GM12872 (cell line): ENCODE measurements at regions not wholly inside any gene's neighbourhood (a gene's known extent, or its start where the extent isn't known, plus 50 kb on each side); places are given as distances from the start of the nearest gene placed in this dataset.

ENCODE experiments used
- CTCF ChIP-seq: IDR thresholded peaks from 3 replicates; pipeline ENCODE4 v1.5.1; 2011; ENCODE audit warnings: low read depth, mild to moderate bottlenecking, low read length, moderate library complexity; ENCODE audit not compliant: insufficient read depth

- TF ChIP-seq CTCF = no peak
Observed at GRCh38 chr10:3366735-3367405, 194.3 kb upstream of the PITRM1 start.

DNA sequence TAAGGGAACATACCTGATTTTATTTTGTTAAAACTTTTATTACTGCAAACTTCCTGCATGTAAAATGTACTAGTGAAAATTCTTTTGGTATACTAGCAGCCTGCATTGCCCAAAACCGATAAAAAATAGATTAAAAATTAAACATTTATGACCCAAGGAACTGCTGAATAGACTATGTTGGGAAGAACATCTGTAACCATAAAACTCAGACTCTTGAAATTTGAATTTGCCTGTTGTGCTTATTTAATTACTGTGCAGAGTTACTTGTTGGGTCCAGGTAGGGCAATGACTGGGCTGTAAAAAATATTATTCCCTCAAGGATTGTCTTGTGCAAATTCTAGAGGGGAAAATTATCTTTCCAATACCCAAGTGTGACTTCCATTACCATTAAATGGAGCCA lies 193.5 kb upstream of the PITRM1 start:
- TF ChIP-seq CTCF = no peak

GRCh38 chr10:3365630-3366029 lies 193.0 kb upstream of the PITRM1 start:
- TF ChIP-seq CTCF = no peak

DNA sequence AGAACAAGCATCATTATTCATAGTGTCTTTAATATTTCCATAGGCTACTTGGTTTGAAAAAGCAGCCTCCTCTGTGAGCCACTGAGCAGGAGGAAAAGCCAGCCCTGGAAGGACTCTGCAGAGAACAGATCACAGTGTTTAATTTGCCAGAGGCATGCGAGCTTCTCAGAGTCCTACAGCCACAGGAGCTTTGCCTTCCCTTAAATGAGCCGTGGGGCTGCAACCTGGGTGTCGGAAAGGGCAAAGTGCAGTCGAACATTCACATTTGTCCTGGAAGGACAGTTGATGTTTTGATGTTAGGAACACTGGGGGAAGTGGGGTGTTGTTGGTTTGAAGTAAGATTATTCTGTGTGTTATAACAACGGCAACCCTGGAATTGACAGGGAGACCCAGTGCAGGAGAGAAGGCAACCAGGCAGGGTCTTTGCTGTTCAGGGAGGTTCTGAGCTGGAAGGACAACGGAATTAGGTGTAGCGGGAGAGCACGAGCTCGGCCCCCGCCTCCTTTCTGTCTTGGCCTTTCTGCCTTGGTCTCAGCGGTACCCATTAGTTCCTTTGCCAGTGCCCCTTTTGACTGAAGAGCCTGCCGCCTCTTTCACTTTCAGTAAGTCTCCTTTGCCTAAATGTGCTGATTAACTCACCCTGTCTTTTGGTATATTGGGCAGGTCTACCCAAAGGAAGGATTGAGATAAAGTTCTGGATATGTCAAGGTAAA lies 192.3 kb upstream of the PITRM1 start:
- TF ChIP-seq CTCF = no peak

DNA sequence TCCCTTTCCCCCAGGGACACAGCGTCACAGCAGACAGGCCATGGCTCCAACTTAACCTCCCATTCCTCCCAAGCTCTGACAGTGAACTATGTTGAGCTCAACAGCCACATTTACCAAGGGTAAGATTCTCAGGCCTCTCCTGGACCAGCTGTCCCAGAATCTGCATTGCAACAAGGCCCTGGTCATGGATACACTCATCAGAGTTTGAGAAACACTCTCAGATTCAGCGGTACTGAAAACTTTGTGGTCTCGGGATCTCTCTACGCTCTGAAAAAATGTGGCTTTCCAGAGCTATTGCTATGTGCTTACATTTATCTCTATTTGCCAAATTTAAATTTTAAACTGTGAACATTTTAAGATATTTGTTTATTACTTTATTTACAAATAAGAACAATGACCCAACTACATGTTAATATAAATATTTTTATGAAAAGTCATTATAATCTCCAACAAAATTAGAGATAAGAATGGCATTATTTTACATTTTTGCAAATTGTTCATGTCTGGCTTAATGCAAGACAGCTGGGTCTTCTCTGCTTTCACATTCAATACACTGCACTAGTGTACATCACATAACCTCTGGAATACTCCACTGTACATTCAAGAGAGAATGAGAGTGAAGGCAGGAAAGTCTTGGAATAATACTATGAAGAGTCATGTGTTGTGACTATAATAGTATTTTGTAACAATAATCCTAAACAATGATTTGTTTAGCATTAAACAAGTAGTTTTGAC lies 190.9 kb upstream of the PITRM1 start:
- TF ChIP-seq CTCF = no peak

GRCh38 chr10:3362394-3362793 lies 189.8 kb upstream of the PITRM1 start:
- no peak for TF ChIP-seq CTCF

DNA sequence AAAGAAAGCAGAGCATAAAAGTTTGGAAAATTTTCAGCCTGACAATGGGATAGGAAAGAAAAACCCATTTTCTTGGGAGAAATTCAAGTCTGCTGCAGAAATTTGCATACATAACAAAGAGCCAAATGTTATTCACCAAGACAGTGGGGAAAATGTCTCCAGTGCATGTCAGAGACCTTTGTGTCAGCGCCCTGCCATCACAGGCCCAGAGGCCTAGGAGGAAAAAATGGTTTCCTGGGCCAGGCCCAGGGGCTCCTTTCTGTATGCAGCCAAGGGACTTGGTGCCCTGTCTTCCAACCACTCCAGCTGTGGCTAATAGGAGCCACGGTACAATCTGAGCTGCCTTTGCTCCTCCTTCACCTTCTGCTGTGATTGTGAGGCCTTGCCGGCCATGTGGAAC lies 189.1 kb upstream of the PITRM1 start:
- TF ChIP-seq CTCF = no peak
